ENCODE measurements at regions not wholly inside any gene's neighbourhood (a gene's known extent, or its start where the extent isn't known, plus 50 kb on each side); places are given as distances from the start of the nearest gene placed in this dataset.

DNA sequence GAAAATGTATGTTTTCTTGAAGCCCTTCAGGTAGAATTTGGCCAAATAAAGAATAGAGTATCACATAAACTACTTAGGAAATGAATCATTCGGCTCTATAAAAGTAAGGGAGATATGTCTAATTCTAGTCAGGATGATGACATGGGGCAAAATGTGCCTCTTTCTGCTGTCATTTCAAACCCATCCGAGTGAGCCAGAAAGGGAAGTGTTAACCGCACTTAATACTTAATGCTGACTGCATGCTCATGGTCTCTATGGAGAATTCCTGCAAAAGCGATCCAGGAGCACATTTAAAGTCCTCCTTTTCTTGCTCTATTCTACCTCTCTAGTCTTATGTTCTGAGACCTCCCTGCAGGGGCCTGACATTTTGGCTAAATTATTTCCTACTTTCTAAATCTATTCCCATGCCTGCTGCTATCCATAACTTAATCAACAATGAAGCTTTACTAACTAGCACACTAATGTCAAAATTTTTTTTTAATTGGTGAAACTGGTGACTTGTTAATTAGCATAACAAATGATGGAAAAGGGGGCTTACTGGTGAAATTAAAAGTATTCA, 127.4 kb downstream of the CDC42EP3 start:
- no peak for DNase-seq (ENCODE audit: low read depth, low spot score)

DNA sequence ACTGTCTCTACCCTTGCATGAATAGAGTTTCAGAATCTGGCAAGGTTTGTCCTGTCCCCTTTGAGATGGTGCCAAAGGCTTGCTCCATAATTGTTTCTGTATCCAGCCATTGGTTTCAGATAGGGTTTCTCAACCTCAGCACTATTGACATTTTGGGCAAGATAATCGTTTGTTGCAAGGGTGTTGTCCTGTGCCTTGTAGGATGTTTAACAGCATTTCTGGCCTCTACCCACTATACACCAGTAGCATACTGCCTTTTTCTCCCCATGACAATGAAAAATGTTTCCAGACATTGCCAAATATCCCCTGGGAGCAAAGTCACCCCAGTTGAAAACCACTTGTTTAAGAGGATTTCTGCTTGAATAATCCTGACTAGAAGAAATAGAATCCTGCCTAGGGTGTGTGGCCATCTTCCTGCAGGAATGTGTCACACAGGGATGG, 126.8 kb downstream of the CDC42EP3 start:
- no peak for DNase-seq (ENCODE audit: low read depth, low spot score)

DNA sequence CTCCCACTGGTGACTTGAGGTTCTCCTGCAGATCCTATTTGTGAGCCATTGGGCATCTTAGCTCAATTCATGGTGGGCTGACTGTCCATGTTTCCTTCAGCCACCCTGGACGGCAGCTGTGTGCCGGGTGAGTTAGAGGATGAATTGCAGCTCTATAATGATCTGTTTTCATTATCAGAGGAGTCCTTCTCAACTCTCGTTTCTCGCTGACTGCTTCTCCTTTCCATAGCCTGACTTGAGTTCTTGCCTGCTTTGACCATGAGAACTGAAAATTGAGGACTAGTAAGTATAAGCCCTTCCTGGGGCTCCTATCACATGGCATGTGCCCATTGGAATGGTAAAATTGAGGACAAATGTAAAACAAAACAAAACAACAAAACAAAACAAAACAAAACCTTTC, 121.8 kb downstream of the CDC42EP3 start:
- no peak for DNase-seq (ENCODE audit: low read depth, low spot score)

DNA sequence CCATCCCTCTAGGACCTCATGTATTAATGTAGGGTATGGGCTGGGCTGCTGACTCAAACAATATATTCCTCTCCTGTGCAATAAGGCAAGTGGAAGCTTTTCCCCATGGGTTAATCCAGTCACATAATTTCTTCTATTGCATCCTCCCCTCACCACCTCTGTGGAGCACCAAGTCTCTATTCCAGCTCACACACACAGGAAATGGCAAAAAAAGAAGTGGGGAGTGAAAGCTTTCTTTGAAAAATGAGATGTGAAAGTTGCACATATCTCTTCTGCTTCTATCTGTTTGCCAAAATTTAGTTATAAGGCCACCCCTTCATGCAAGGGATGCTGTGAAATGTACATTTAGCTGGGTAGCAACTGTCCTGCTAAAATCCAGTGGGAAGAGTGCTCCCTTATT, 121.3 kb downstream of the CDC42EP3 start:
- DNase-seq (ENCODE audit: low read depth, low spot score) = no peak

DNA sequence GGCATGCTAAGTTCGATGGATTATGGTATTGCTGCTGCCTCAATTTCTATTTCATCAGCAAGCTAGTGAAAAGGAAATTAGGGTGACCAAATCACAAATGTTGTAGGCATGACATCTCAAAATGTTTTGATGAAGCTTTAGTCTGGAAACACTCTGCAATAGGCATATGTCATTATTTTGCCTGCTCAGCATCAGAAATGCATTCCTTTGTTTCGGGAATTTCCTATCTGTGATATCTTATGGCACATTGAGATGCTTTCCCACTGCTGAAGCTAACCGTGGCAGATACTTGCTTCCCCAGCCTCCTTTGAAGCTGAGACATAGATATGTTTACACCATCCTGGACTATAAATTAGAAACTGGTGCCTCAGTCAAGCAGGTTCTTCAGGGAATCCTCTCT, 119.7 kb downstream of the CDC42EP3 start:
- DNase-seq (ENCODE audit: low read depth, low spot score) = no peak

DNA sequence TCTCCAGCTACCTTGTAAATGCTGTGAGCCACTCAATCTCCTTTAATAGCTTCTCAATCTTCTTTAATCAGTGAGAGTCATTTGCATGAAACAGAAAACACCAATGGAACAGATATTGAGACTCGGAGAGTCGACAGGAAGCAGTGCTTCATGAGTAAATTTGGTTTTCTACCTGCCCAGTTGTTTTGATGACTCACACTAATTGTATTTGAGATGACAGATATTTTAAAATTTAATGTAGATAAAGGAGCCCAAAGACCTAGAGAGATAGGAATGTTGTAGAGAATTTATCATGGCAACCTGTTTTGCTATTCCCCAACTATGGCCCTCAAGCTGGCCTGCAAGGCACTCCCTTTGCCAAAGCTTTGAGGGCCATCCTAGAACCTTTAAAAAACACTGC, 119.1 kb downstream of the CDC42EP3 start:
- DNase-seq (ENCODE audit: low read depth, low spot score) = no peak

DNA sequence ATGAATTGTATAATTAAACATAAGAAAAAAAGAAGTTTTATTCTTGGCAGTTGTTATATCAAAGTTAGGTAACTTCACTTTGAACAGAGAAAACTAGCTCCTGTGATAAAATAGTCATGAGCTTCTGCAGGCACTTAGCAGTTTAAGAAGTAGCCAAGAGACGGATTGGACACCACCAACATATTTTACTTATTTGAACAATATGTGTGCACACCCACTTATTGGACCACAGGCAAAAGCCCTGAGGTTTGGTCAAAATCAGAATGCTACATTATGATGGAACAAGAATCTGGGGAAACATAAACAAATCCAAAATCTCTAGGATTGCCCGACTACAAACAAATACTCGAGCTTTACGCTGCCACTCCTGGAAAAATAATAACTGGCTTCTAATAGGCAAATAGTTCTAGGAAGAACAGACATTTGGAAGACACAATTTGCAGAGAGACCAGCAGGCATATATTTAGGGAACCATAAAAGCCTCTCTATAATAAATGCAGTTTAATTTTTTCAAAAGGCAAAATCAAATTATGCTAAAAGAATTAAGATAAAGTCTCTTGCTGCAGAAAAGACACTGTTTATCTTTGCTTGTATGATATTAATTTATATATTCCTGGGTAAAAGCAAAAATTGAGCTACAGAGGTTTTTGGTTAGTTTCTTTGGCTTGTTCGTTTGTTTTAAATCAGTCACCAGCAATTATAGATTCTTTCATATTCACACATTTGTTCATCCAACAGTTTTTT, 117.9 kb downstream of the CDC42EP3 start:
- DNase-seq (ENCODE audit: low read depth, low spot score) = no peak

DNA sequence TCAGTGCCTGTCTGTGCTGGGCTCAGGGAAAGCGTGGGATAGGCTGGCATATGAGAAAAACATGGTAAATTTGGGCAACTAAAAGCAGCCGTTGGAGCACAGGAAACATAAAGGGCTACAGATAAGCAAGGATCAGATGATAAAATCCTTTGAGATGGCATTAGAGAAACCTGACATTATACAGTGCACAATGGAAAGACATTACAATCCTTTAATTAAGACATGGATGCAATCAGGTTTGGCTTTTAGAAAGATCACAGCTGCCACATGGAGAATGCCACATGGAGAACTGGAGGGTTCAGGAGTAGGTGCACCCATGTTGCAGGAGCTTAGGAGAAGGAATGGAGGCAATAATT, 117.3 kb downstream of the CDC42EP3 start:
- DNase-seq (ENCODE audit: low read depth, low spot score) = no peak

DNA sequence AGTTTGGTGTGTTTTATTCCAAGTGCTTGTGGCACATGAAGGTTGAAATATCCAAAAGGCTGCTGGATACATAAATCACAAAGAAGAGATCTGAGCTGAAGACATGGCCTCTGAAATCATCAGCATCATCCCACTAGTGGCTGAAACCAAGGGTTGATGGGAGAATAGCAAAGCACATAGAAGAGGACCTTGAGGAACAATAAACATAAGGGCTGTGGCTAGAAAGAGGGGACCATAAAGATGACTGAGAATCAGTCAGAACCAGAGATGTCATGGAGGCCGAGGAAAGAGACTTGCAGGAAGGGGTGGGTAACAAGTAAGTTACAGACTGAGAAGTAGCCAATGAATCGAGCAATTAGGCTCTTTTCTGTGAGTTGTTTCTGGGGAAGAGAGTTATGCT, 116.8 kb downstream of the CDC42EP3 start:
- no peak for DNase-seq (ENCODE audit: low read depth, low spot score)

DNA sequence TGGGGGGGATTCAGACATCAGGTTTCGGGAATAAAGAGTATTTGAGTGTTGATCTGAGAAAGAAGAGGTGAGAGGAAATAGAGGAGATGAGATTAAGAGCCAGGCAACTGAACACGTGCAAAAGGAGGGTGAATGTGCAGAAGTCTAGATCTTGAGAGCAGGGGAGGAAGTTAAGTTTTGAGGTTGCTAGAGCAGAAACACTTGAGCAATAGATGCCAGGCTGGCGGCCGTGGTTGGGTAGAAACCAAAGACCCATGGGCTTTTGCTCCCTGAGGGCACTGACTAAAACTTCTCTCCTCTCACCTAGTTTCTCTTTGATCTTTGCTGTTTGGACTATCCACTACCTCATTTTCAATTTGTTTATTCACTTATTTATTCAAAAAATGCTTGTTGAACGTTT, 116.0 kb downstream of the CDC42EP3 start:
- DNase-seq (ENCODE audit: low read depth, low spot score) = no peak

DNA sequence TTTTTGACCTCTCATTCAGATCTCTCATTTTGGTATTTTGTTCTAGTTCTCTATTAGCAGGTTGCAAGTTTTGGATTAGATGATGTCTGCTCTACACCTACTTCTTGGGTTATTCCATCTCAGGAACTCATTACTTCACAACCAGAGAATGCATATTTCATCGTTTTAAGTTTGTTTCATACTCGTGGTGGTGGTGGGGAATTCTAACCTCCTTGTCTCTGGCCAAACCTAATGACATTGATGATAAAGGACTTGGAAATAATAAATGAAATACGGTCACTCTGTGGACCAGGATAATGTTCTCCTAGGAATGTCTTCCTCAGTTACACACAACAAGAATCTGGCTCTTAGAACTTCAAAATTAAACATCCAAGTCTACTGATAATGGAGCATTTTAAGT, 115.2 kb downstream of the CDC42EP3 start:
- DNase-seq (ENCODE audit: low read depth, low spot score) = no peak

DNA sequence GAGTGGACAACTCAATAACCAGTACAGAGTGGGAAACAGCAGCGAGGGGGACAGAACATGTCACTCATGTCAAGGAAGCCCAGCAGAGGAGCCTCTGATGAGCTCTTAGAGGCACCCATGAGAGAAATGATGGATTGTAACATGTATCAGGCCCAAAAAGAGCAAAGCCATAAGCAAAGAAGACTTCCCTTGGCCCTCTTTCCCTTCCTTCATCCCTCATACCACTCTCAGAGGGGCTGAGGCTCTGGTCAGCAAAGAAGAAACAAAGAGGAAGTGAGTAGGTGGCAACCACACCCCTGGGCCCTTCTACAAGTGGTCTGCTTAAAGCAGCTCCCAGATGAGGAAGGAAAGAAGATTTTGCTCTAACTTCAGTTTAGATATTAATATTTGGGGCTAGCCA, 112.8 kb downstream of the CDC42EP3 start:
- DNase-seq (ENCODE audit: low read depth, low spot score) = no peak

DNA sequence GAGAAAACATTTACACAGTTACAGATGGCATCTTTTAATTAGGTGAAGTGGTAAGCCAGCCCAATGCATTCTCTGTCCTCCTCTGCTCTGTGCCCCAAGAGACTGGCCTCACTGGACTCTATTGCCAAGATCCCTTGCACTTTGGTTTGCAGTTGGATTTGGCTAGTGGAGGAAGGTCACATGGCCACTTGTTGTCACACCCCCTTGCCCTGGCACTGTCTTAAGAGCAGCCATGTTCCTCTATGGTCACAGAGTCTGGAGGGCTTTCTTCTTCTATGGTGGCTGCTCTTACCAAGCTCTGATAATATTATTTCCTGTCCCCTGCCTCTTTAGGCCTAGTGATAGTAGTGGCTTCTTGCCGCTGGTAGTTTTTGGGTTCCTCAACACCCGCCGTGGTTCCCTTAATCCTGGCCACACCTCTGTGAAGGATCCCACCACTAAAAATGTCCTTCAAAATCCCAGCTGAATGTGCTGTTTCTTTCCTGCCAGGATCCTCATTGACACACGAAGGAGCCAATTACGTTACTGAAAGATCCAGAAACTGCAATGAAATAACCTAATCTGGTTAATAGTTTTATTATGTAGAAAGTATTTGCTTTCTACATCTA, 111.1 kb downstream of the CDC42EP3 start:
- DNase-seq (ENCODE audit: low read depth, low spot score) = no peak

DNA sequence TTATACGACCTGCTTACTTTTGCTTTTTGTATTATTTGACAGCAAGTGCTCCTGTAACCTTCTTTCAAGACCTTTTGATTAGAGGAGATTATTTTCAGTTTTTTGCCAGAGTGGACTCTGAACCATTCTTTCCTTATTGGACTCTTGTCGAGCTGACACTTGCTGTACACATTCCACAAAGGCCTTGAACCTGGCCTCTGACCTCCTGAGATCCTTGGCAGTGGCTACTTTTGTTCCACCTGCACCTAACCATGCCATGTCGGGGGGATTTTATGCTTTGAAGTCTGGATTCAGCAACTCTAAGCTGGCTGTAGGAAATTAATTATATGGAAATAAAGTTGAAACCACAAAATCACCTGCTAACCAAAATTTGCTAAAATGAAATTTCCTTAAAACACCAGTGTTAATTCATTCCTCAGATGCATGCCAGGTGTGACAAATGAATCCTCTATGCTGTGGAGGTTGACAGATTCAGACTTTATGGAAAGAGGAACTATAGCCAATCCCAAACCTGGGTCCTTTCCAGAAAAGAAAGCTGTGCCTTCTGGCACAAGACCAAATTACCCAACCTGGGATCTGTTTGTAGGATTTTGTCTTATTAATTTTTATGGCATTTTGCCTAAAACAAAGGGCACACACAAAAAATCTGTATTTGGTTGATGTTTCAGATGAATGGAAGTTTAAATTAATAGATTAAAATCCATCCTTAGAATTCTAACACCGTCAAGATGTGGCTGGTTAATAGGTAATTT, 110.4 kb downstream of the CDC42EP3 start:
- DNase-seq (ENCODE audit: low read depth, low spot score) = no peak

DNA sequence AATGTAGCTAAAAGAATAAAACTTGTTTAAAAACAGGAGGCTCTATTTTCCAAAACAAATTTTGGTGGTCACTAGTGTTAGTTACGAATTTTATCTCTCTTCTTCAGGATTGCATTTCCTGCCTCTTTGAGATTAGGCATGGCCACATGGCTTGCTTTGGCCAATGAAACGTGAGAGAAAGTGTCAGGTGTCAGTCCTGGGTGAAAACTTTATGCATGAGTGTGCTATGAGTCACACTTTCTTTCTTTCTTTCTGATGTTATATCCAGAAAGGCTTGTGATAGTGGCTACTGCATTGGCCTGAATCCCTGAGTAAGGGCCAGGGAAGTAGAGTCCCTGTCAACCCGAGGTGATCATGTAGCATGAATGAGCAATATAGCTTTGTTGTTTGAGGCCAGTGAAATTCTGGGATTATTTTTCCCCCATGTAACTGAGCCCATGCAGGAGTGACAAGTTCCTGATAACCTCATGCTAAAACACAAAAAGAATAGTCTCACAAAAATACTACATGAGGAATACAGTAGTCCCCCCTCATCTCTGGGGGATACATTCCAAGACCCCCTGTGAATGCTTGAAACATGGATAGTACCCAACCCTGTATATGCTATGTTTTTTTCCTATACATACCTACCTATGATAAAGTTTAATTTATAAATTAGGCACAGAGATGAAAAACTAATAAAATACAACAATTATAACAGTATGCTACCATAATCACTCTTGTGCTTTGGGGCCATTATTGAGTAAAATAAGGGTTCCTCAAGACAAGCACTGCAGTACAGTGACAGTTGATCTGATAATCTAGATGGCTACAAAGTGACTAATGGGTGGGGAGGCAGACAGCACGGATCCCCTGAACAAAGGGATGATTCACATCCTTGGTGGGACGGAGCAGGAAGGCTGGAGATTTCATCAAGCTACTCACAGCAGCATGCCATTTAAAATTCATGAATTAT, 109.5 kb downstream of the CDC42EP3 start:
- DNase-seq (ENCODE audit: low read depth, low spot score) = peak; percentile 40

DNA sequence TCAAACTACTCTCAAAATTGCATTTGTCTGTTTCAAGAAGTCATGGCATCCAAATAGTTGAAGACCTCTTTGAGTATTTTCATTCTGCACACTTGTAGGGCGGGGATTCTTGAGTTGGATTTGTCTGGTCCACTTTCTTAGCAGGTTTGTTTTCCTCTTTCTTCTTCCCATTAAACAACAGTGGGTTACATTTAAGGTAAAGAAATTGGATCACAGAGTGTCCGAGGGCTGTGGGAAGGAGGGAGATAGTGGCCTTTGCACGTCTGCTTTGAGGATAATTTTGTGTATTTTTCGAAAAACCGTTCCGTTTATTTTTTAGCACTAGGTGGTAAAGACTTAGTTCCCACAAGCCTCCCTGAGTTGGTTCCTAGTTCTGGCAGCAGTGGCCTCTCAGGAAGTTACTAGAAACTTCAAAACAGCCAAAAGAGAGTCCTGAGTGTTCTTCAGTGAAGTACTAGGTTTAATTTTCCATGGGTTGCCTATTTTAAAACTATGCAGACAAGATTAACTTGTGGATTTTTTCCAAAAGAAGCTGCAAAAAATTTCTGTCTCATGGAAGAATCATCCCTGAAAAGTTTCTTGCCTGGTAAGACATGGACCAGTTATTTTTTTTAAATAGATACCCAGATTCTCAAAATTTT, 107.9 kb downstream of the CDC42EP3 start:
- DNase-seq (ENCODE audit: low read depth, low spot score) = no peak

DNA sequence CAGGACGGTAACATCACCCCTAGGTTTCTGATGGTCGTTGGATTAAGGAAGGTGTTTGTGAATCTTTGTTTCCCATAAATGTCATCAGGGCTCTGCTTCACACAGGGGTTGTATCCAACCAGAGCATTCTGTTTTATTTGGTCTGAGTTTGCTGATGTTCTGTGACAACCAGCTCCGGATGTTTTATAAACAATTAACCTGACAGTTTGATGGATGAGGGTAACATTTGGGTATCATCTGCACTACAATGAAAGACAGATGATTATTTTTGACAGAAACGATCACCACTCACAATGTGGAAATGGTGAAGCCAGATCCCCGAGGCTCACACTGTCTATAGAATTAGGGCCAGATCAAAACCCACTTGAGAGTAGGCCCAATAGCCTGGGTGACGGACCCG, 107.1 kb downstream of the CDC42EP3 start:
- DNase-seq (ENCODE audit: low read depth, low spot score) = no peak

DNA sequence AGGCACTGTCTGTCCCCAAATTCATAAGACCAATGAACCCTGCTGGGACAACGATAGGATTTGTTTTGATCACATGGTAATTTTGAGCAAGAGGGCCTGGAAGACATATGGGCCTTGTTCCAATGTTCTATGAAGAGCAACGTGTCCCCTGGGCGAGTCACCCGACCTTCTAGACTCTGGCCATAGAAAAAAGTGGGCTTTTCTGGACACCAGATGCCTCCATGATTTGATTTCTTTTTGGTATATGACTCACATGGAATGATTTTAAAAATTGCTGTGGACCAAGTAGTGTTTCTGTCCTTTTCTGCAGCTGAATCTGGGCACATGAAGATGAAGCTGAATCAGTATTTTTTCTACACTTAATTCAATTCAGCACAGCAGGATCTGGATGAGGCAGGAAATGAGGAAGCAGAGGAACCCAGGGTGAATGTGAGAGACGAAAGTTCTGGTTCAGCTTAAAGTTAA, 104.9 kb downstream of the CDC42EP3 start:
- DNase-seq (ENCODE audit: low read depth, low spot score) = no peak

DNA sequence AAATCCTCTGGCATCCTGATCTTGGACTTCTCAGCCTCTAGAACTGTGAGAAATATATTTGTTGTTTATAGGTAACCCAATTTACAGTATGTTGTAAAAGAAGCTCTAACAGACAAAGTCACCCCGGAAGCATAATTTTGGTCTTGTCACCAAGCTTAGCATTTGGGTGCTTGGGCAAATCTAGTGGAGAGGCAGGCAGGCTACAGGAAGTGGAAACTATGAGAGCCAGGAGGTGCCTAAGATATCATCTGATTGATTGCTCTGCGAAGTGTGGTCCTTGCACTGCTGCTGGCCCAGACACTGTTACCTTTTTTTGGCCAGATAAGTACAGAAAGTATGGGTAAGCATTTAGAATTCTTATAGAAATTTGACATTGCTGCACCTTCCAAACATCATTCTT, 102.9 kb downstream of the CDC42EP3 start:
- DNase-seq (ENCODE audit: low read depth, low spot score) = no peak

DNA sequence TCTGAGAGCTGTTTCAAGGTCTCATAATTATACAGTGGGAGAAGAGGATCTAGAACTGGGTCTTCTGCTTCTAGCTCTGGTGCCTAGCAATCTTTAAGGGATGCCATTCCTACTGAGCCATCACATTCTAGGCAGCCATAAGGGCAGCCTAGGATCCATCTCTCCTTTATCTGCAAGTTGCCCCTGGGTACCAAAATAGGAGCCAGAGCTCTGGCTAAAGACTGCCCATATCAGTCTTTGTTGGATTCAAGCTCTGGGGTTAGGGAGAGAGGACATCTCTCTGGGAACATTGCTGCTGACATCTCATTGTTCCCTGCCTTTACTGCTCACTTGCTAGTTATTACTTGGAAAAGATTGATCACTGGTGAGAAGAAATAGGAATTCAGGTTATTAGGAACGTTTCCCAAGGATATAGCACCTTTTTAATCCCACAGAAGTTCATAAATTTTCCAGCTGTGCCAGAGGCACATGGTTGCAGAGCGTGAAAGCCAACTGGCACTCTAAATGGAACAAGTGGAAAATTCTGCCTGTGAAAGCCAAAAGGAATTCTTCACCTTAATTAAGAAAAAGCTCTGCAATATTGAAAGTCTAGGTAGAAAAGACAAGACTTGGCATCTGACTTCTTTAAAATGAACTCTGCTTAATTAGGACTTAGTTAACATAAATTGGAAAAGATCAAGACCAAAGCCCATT, 102.2 kb downstream of the CDC42EP3 start:
- no peak for DNase-seq (ENCODE audit: low read depth, low spot score)

Data from iPS DF 19.7 (cell line).